ENCODE measurements at regions not wholly inside any gene's neighbourhood (a gene's known extent, or its start where the extent isn't known, plus 50 kb on each side); places are given as distances from the start of the nearest gene placed in this dataset.

GRCh38 chr6:167643716-167644115 lies 183.0 kb upstream of the AFDN start:
- TF ChIP-seq, protein P1, sequence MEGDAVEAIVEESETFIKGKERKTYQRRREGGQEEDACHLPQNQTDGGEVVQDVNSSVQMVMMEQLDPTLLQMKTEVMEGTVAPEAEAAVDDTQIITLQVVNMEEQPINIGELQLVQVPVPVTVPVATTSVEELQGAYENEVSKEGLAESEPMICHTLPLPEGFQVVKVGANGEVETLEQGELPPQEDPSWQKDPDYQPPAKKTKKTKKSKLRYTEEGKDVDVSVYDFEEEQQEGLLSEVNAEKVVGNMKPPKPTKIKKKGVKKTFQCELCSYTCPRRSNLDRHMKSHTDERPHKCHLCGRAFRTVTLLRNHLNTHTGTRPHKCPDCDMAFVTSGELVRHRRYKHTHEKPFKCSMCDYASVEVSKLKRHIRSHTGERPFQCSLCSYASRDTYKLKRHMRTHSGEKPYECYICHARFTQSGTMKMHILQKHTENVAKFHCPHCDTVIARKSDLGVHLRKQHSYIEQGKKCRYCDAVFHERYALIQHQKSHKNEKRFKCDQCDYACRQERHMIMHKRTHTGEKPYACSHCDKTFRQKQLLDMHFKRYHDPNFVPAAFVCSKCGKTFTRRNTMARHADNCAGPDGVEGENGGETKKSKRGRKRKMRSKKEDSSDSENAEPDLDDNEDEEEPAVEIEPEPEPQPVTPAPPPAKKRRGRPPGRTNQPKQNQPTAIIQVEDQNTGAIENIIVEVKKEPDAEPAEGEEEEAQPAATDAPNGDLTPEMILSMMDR (conservative IDR thresholded peaks at IDR 0.05), result no peak
- TF ChIP-seq ZFX (IDR thresholded peaks at IDR 0.05), result no peak
